Calu3 (cell line): ENCODE measurements at regions not wholly inside any gene's neighbourhood (a gene's known extent, or its start where the extent isn't known, plus 50 kb on each side); places are given as distances from the start of the nearest gene placed in this dataset.

ENCODE experiments used
- BruUV-seq: library from RNA; stranded (reverse); fragments of 400-500 nt; replicated peaks from 2 replicates; lab custom pipeline; 2021; lab: Mats Ljungman, UMichigan
- CTCF ChIA-PET: fragments of 300-600 bp; sonication (Branson Sonifier 250); formaldehyde crosslinking; loops from one replicate; lab custom pipeline; 2022; ENCODE audit warnings: antibody characterized with exemption; lab: Charles Lee
- DNase-seq: peaks from one replicate; pipeline ENCODE4 v3.0.0; 2022
- H3K27ac Mint-ChIP-seq: one replicate; pipeline ENCODE4 v1.8.0; 2022; ENCODE audit warnings: mixed read lengths; ENCODE audit not compliant: unreplicated experiment
- H3K27me3 Mint-ChIP-seq: one replicate; pipeline ENCODE4 v1.8.0; 2022; ENCODE audit warnings: mixed read lengths; ENCODE audit not compliant: unreplicated experiment
- H3K36me3 Mint-ChIP-seq: one replicate; pipeline ENCODE4 v1.8.0; 2022; ENCODE audit warnings: mild to moderate bottlenecking, moderate library complexity, mixed read lengths; ENCODE audit not compliant: insufficient read depth, unreplicated experiment
- H3K4me1 Mint-ChIP-seq: one replicate; pipeline ENCODE4 v1.8.0; 2022; ENCODE audit warnings: mild to moderate bottlenecking, low read depth, mixed read lengths; ENCODE audit not compliant: unreplicated experiment
- H3K4me3 Mint-ChIP-seq: one replicate; pipeline ENCODE4 v1.8.0; 2022; ENCODE audit warnings: mild to moderate bottlenecking, low read depth, moderate library complexity, mixed read lengths; ENCODE audit not compliant: unreplicated experiment
- H3K9me3 Mint-ChIP-seq: one replicate; pipeline ENCODE4 v1.8.0; 2022; ENCODE audit warnings: low read depth, mixed read lengths; ENCODE audit not compliant: unreplicated experiment
- CTCF ChIP-seq: fragments of 200-600 bp; IDR thresholded peaks from one replicate; pipeline ENCODE4 v1.8.0; 2022; ENCODE audit warnings: antibody characterized with exemption; ENCODE audit not compliant: unreplicated experiment
- intact Hi-C: fragments of 100-400 bp; cut with micrococcal nuclease; formaldehyde crosslinking; loops from one replicate; pipeline ENCODE4 v1.10.0; 2022; ENCODE audit not compliant: unreplicated experiment

GRCh38 chr5:154110716-154111115 is 71.9 kb downstream of the MFAP3 start:
- CTCF ChIA-PET = no interaction called here
- H3K36me3 Mint-ChIP-seq = no peaks in the 10 kb centered on the region
- intact Hi-C loops = no loop called here
- H3K27me3 Mint-ChIP-seq = peaks cover 74% of the 10 kb centered on the region
- no peak overlapping the region for H3K27ac Mint-ChIP-seq
- no TSS peak for BruUV-seq
- H3K4me1 Mint-ChIP-seq = no peaks in the 10 kb centered on the region
- no peak for TF ChIP-seq CTCF
- no peak for DNase-seq
- H3K4me3 Mint-ChIP-seq = no peak overlapping the region
- H3K9me3 Mint-ChIP-seq = no peaks in the 10 kb centered on the region

GRCh38 chr5:154111214-154111613 is 72.4 kb downstream of the MFAP3 start:
- CTCF ChIA-PET = no interaction called here
- Mint-ChIP-seq H3K4me1 (no peaks in the 10 kb centered on the region), H3K36me3 (no peaks in the 10 kb centered on the region), H3K4me3 (no peak overlapping the region), H3K27ac (no peak overlapping the region), H3K27me3 (peaks cover 74% of the 10 kb centered on the region), H3K9me3 (no peaks in the 10 kb centered on the region)
- intact Hi-C loops = no loop called here
- no peak for TF ChIP-seq CTCF
- DNase-seq = no peak
- BruUV-seq = no TSS peak

- intact Hi-C loops = no loop called here
- BruUV-seq = no TSS peak
- no peak for TF ChIP-seq CTCF
- H3K27me3 Mint-ChIP-seq = peaks cover 80% of the 10 kb centered on the region
- CTCF ChIA-PET = no interaction called here
- H3K4me1 Mint-ChIP-seq = no peaks in the 10 kb centered on the region
- H3K36me3 Mint-ChIP-seq = no peaks in the 10 kb centered on the region
- H3K9me3 Mint-ChIP-seq = no peaks in the 10 kb centered on the region
- no peak overlapping the region for H3K4me3 Mint-ChIP-seq
- no peak for DNase-seq
- no peak overlapping the region for H3K27ac Mint-ChIP-seq
Measured at GRCh38 chr5:154112255-154112654, 73.5 kb downstream of the MFAP3 start.

- TF ChIP-seq CTCF = no peak
- no TSS peak for BruUV-seq
- Mint-ChIP-seq H3K27ac (no peak overlapping the region), H3K4me1 (no peaks in the 10 kb centered on the region), H3K4me3 (no peak overlapping the region), H3K36me3 (no peaks in the 10 kb centered on the region), H3K9me3 (no peaks in the 10 kb centered on the region), H3K27me3 (peaks cover 78% of the 10 kb centered on the region)
- DNase-seq = no peak
- CTCF ChIA-PET = no interaction called here
- intact Hi-C loops = no loop called here
Measured at GRCh38 chr5:154115291-154115690, 75.2 kb upstream of the GALNT10 start.
